Keratinocyte (primary cell): ENCODE measurements at regions not wholly inside any gene's neighbourhood (a gene's known extent, or its start where the extent isn't known, plus 50 kb on each side); places are given as distances from the start of the nearest gene placed in this dataset.

ENCODE experiments used
- DNase-seq: peaks from one replicate; pipeline ENCODE4 v3.0.0-alpha.2; 2011; ENCODE audit warnings: low read depth, missing footprints, low spot score
- FAIRE-seq: peaks from 2 replicates; lab custom pipeline; 2011; peaks lifted over from hg19 to GRCh38; lab: Jason Lieb, UNC
- H2AFZ ChIP-seq: 2 replicates; pipeline ENCODE4 v1.6.0; 2012; ENCODE audit warnings: low read length, control low read depth, inconsistent platforms; ENCODE audit not compliant: control insufficient read depth
- H3K27ac ChIP-seq: 2 replicates; pipeline ENCODE4 v1.5.1; 2011; ENCODE audit warnings: low read length; ENCODE audit not compliant: control insufficient read depth, insufficient read depth
- H3K27me3 ChIP-seq: 3 replicates; pipeline ENCODE4 v1.6.0; 2011; ENCODE audit warnings: low read length; ENCODE audit not compliant: control insufficient read depth, insufficient read depth; ENCODE audit errors: extremely low read depth
- H3K36me3 ChIP-seq, 2 experiments: 2 replicates in 1 of 2; 3 replicates in 1 of 2; pipeline ENCODE4 v1.5.1; 2011; ENCODE audit warnings: low read length in 2 of 2, mild to moderate bottlenecking in 1 of 2; ENCODE audit not compliant: control insufficient read depth in 2 of 2, insufficient read depth in 2 of 2; ENCODE audit errors: extremely low read depth in 1 of 2
- H3K4me1 ChIP-seq: 3 replicates; pipeline ENCODE4 v1.5.1; 2011; ENCODE audit warnings: low read length; ENCODE audit not compliant: control insufficient read depth, insufficient read depth; ENCODE audit errors: extremely low read depth
- H3K4me2 ChIP-seq: 3 replicates; pipeline ENCODE4 v1.6.0; 2011; ENCODE audit warnings: low read depth, low read length; ENCODE audit not compliant: control insufficient read depth, insufficient read depth; ENCODE audit errors: extremely low read depth
- H3K4me3 ChIP-seq, 3 experiments: fragments of 200-600 bp in 1 of 3; sonication (generic) in 1 of 3; 2 replicates in 2 of 3; 3 replicates in 1 of 3; pipeline ENCODE4 v1.5.1; 2011 to 2016; ENCODE audit warnings: low read length in 3 of 3, mild to moderate bottlenecking in 3 of 3, control low read depth in 2 of 3, inconsistent platforms in 1 of 3, low read depth in 1 of 3, mixed read lengths in 1 of 3, mixed run types in 1 of 3, moderate library complexity in 1 of 3; ENCODE audit not compliant: control insufficient read depth in 2 of 3, insufficient read depth in 2 of 3; ENCODE audit errors: extremely low read depth in 1 of 3
- H3K79me2 ChIP-seq: 2 replicates; pipeline ENCODE4 v1.6.0; 2012; ENCODE audit warnings: low read length; ENCODE audit not compliant: control insufficient read depth, insufficient read depth
- H3K9ac ChIP-seq: 3 replicates; pipeline ENCODE4 v1.6.0; 2011; ENCODE audit warnings: low read length; ENCODE audit not compliant: control insufficient read depth, insufficient read depth; ENCODE audit errors: extremely low read depth
- H3K9me1 ChIP-seq: 3 replicates; pipeline ENCODE4 v1.6.0; 2011; ENCODE audit warnings: low read length; ENCODE audit not compliant: control insufficient read depth, insufficient read depth; ENCODE audit errors: extremely low read depth
- H3K9me3 ChIP-seq: 2 replicates; pipeline ENCODE4 v1.5.1; 2012; ENCODE audit warnings: low read depth, low read length; ENCODE audit not compliant: control insufficient read depth
- H4K20me1 ChIP-seq: 3 replicates; pipeline ENCODE4 v1.6.0; 2011; ENCODE audit warnings: low read length; ENCODE audit not compliant: control insufficient read depth, insufficient read depth; ENCODE audit errors: extremely low read depth
- EZH2 ChIP-seq: IDR thresholded peaks from one replicate; pipeline ENCODE4 v1.6.1; 2012; ENCODE audit warnings: inconsistent platforms, mild to moderate bottlenecking, low read length, moderate library complexity
- dilution Hi-C: fragments of 300-500 bp; cut with MboI; formaldehyde crosslinking; loops from one replicate; pipeline ENCODE4 v1.7.0; 2020; ENCODE audit warnings: low sequenced_read_pairs; ENCODE audit not compliant: extremely low pct_ligation_motif_present
- TF ChIP-seq, protein P1 (sequence below), 3 experiments: IDR thresholded peaks in 1 of 3; conservative IDR thresholded peaks in 1 of 3; optimal IDR thresholded peaks in 1 of 3; 2 replicates in 2 of 3; 3 replicates in 1 of 3; pipeline versions ENCODE3 to v1.5.1; 2011; ENCODE audit warnings: low read length in 3 of 3, mild to moderate bottlenecking in 3 of 3, moderate library complexity in 2 of 3, control low read depth in 1 of 3, inconsistent platforms in 1 of 3; ENCODE audit not compliant: insufficient read depth in 2 of 3; ENCODE audit errors: extremely low read depth in 1 of 3

DNA sequence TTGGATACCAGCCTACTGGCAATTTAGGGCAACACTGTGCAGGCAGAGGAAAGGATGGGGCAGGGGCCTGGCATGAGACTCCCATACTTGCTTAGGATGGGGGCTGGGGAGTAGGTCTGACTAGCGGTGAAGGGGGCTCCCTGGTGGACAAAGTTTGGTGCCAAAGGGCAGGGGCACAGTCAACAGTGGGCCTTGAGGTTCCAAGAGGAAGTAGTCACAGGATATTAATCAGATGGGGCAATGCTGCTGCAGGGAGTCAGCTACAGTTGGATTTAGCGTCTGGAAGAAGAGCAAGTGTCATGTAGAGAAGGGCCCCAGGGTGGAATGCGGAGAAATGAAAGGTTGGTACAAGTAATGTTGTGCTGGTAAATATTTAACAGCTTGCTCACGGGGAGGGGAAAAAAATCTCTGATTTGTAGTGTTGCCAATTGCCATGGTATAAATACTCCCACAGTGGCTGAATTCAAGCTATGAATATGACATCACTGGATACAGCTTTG lies 139.4 kb downstream of the PJA1 start:
- DNase-seq: peak; percentile 90
- TF ChIP-seq, protein P1, sequence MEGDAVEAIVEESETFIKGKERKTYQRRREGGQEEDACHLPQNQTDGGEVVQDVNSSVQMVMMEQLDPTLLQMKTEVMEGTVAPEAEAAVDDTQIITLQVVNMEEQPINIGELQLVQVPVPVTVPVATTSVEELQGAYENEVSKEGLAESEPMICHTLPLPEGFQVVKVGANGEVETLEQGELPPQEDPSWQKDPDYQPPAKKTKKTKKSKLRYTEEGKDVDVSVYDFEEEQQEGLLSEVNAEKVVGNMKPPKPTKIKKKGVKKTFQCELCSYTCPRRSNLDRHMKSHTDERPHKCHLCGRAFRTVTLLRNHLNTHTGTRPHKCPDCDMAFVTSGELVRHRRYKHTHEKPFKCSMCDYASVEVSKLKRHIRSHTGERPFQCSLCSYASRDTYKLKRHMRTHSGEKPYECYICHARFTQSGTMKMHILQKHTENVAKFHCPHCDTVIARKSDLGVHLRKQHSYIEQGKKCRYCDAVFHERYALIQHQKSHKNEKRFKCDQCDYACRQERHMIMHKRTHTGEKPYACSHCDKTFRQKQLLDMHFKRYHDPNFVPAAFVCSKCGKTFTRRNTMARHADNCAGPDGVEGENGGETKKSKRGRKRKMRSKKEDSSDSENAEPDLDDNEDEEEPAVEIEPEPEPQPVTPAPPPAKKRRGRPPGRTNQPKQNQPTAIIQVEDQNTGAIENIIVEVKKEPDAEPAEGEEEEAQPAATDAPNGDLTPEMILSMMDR (optimal IDR thresholded peaks at IDR 0.05 in 1 of 3, IDR thresholded peaks at IDR 0.05 in 1 of 3, conservative IDR thresholded peaks at IDR 0.05 in 1 of 3; ENCODE audit: extremely low read depth in 1 of 3, insufficient read depth in 2 of 3, low read length in 3 of 3): peak in 1 of 3 experiments; percentile 36
- TF ChIP-seq EZH2: no peak
- Histone ChIP-seq H3K27me3 (no peaks in the 10 kb centered on the region), H3K4me2 (no peak overlapping the region), H3K4me3 (no peak overlapping the region), H3K9me3 (no peaks in the 10 kb centered on the region), H3K9me1 (no peaks in the 10 kb centered on the region), H2AFZ (no peak overlapping the region), H4K20me1 (no peaks in the 10 kb centered on the region), H3K9ac (peak overlapping the region; percentile 79), H3K4me1 (peaks cover 42% of the 10 kb centered on the region), H3K27ac (peak overlapping the region; percentile 98), H3K36me3 (no peaks in the 10 kb centered on the region), H3K79me2 (no peaks in the 10 kb centered on the region)
- dilution Hi-C loops: no loop called here
- FAIRE-seq: peak; percentile 78

DNA sequence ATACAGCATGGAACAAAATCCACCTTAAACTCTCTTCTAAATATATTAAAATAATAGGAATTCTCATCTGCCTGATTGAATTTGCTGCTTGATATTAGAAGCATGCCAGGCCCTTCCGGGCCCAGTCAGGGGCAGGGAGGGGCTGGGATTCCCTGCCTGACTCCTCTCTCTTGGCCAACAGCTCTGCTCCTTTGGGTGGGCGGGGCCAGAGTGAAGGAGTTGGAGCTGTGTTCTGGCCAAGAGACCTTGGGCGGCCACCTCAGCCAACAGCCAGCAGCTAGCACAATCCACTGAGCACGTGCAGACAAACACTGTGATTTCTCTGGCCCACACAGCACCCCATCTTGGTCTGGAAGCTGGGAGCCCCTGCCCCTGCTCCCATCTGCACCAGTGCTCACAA lies 140.3 kb downstream of the PJA1 start:
- Histone ChIP-seq H3K9me3 (no peaks in the 10 kb centered on the region), H3K27ac (peak overlapping the region; percentile 82), H3K9me1 (no peaks in the 10 kb centered on the region), H3K9ac (peak overlapping the region; percentile 47), H4K20me1 (no peaks in the 10 kb centered on the region), H2AFZ (no peak overlapping the region), H3K79me2 (no peaks in the 10 kb centered on the region), H3K36me3 (no peaks in the 10 kb centered on the region), H3K4me1 (peaks cover 41% of the 10 kb centered on the region), H3K27me3 (no peaks in the 10 kb centered on the region), H3K4me2 (no peak overlapping the region), H3K4me3 (no peak overlapping the region)
- TF ChIP-seq EZH2: no peak
- TF ChIP-seq, protein P1 (optimal IDR thresholded peaks at IDR 0.05 in 1 of 3, IDR thresholded peaks at IDR 0.05 in 1 of 3, conservative IDR thresholded peaks at IDR 0.05 in 1 of 3; ENCODE audit: extremely low read depth in 1 of 3, insufficient read depth in 2 of 3, low read length in 3 of 3): no peak
- DNase-seq: no peak
- no peak for FAIRE-seq
- dilution Hi-C loops: no loop called here
